HK-2 (cell line): ENCODE measurements at regions not wholly inside any gene's neighbourhood (a gene's known extent, or its start where the extent isn't known, plus 50 kb on each side); places are given as distances from the start of the nearest gene placed in this dataset.
A peak's percentile ranks its signal among the peaks of the same experiment; 100 is the strongest.

ENCODE experiments used
- DNase-seq: peaks from one replicate; pipeline ENCODE4 v3.0.0-alpha.2; 2018; ENCODE audit not compliant: unreplicated experiment

- DNase-seq: no peak
Observed at GRCh38 chr9:82320566-82320965, 332.0 kb downstream of the SPATA31D1 start.

- DNase-seq: no peak
Observed at GRCh38 chr9:82325907-82326306, 337.3 kb downstream of the SPATA31D1 start.

- DNase-seq: no peak
Observed at GRCh38 chr9:82327641-82328040, 339.1 kb downstream of the SPATA31D1 start.

- DNase-seq: no peak
Observed at GRCh38 chr9:82331079-82331478, 342.5 kb downstream of the SPATA31D1 start.

- peak; percentile 15 for DNase-seq
Observed at GRCh38 chr9:82332018-82332773, 343.6 kb downstream of the SPATA31D1 start.

GRCh38 chr9:82332774-82333152 lies 344.2 kb downstream of the SPATA31D1 start:
- DNase-seq: peak; percentile 21

GRCh38 chr9:82333671-82334070 lies 345.1 kb downstream of the SPATA31D1 start:
- no peak for DNase-seq

GRCh38 chr9:82334286-82334685 lies 345.7 kb downstream of the SPATA31D1 start:
- DNase-seq: no peak

- no peak for DNase-seq
Observed at GRCh38 chr9:82337351-82337750, 348.8 kb downstream of the SPATA31D1 start.

GRCh38 chr9:82342046-82342445 lies 353.5 kb downstream of the SPATA31D1 start:
- DNase-seq: no peak

- no peak for DNase-seq
Observed at GRCh38 chr9:82346040-82346439, 357.5 kb downstream of the SPATA31D1 start.

- no peak for DNase-seq
Observed at GRCh38 chr9:82353631-82354278, 365.2 kb downstream of the SPATA31D1 start.

- no peak for DNase-seq
Observed at GRCh38 chr9:82354279-82354659, 365.7 kb downstream of the SPATA31D1 start.

GRCh38 chr9:82356131-82356530 lies 367.6 kb downstream of the SPATA31D1 start:
- DNase-seq: no peak

- no peak for DNase-seq
Observed at GRCh38 chr9:82356871-82357270, 368.3 kb downstream of the SPATA31D1 start.

- no peak for DNase-seq
Observed at GRCh38 chr9:82363198-82363597, 374.6 kb downstream of the SPATA31D1 start.

- no peak for DNase-seq
Observed at GRCh38 chr9:82363682-82364081, 375.1 kb downstream of the SPATA31D1 start.

GRCh38 chr9:82367016-82367415 lies 378.4 kb downstream of the SPATA31D1 start:
- DNase-seq: no peak

GRCh38 chr9:82367929-82368328 lies 379.4 kb downstream of the SPATA31D1 start:
- DNase-seq: no peak

- no peak for DNase-seq
Observed at GRCh38 chr9:82369251-82369945, 380.8 kb downstream of the SPATA31D1 start.

- DNase-seq: no peak
Observed at GRCh38 chr9:82375041-82375440, 386.5 kb downstream of the SPATA31D1 start.

GRCh38 chr9:82376677-82377232 lies 388.2 kb downstream of the SPATA31D1 start:
- DNase-seq: no peak
